ENCODE measurements at regions not wholly inside any gene's neighbourhood (a gene's known extent, or its start where the extent isn't known, plus 50 kb on each side); places are given as distances from the start of the nearest gene placed in this dataset.

DNA sequence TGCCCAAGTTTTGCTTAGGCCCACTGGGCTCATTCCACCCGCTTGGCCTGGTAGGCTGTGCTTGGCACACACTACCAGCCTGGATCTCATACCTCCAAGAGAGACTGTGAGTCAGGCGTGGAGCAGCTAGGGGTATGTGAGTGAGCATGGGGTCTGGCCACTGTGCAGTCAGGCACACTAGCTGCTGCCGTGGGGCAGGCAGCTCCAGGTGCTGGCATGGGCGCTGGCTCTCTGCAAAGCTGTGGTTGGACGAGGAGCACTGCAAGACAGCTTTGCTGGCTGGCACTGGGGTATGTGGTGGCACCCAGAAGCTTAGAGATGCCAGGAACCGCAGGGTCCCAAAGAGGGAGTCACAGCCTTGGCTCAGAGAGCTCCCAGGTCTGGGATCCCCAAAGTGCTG lies 377.8 kb downstream of the KCTD8 start:
- TF ChIP-seq CTCF (IDR thresholded peaks at IDR 0.05) (no peak), POLR2AphosphoS5 (IDR thresholded peaks at IDR 0.05) (no peak), POLR2A (IDR thresholded peaks at IDR 0.05) (no peak)
